ENCODE measurements at regions not wholly inside any gene's neighbourhood (a gene's known extent, or its start where the extent isn't known, plus 50 kb on each side); places are given as distances from the start of the nearest gene placed in this dataset.

DNA sequence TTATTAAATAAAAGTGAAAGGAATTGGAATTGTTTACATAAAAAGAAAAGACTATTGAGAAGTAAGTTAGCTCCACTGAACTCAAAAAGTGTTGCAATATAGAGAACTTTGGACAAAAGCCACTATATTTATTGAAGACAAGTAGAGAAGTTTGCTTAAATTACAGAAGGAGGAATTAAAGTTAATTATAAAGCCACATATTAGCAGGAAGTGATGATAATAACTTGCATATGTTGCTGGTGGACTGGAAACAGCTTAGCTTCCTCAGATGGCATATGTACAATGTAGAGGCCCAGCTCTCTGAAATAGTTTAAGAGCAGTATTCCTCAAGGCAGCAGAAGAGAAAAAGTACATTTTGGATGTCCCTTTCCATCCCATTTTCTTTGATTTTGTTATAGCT lies 400.7 kb downstream of the GATA3 start:
- no peak overlapping the region for H3K4me3 ChIP-seq (replicated peaks in 1 of 2; ENCODE audit: low read depth in 2 of 2, low read length in 2 of 2)
- no peak for TF ChIP-seq CTCF (IDR thresholded peaks at IDR 0.05; ENCODE audit: low read depth, low read length)
- no peak for DNase-seq (ENCODE audit: low read depth in 2 of 2)

DNA sequence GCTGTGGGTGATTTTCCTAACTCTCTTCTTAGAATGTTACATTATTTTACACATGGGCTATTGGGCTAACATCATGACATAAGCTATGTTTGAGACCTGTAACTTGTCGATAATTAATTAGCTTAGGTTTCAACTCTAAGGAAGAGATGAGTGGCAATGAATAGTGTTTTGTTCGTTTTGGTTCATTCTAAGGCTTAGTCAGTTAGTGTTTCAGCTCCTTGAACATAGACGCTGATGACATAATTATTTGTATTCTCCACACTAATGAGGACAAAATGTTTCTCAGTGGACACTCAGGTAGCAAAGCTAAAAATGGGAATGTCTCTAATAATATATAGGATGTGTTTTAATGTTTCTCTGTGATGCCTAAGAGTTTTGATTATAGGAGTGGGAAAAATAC lies 401.9 kb downstream of the GATA3 start:
- TF ChIP-seq CTCF (IDR thresholded peaks at IDR 0.05; ENCODE audit: low read depth, low read length): no peak
- DNase-seq (ENCODE audit: low read depth in 2 of 2): no peak
- H3K4me3 ChIP-seq (replicated peaks in 1 of 2; ENCODE audit: low read depth in 2 of 2, low read length in 2 of 2): no peak overlapping the region

GRCh38 chr10:8460626-8461025 lies 406.1 kb downstream of the GATA3 start:
- TF ChIP-seq CTCF (IDR thresholded peaks at IDR 0.05; ENCODE audit: low read depth, low read length): no peak
- no peak overlapping the region for H3K4me3 ChIP-seq (replicated peaks in 1 of 2; ENCODE audit: low read depth in 2 of 2, low read length in 2 of 2)
- DNase-seq (ENCODE audit: low read depth in 2 of 2): no peak

GRCh38 chr10:8462565-8462964 lies 408.1 kb downstream of the GATA3 start:
- no peak for DNase-seq (ENCODE audit: low read depth in 2 of 2)
- no peak overlapping the region for H3K4me3 ChIP-seq (replicated peaks in 1 of 2; ENCODE audit: low read depth in 2 of 2, low read length in 2 of 2)
- no peak for TF ChIP-seq CTCF (IDR thresholded peaks at IDR 0.05; ENCODE audit: low read depth, low read length)

DNA sequence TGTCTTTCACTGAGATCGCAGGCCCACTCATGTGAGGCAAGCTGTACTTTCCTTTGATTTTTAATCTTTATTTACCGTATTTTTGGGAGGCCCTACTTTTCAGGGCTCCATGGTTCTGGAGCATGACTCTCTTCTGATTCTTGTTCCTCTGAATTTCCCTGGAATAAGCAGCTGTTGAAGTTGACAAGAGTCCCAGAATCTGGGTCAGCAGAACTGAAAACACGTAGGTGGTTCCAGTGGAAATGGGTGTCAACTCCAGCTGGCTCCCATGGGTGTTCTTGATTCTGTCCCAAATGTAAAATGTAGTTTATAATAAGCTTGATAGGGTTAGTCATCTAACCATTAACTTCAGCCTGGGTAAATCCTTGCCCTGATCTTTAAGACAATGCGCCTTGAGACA lies 409.4 kb downstream of the GATA3 start:
- no peak for DNase-seq (ENCODE audit: low read depth in 2 of 2)
- no peak overlapping the region for H3K4me3 ChIP-seq (replicated peaks in 1 of 2; ENCODE audit: low read depth in 2 of 2, low read length in 2 of 2)
- no peak for TF ChIP-seq CTCF (IDR thresholded peaks at IDR 0.05; ENCODE audit: low read depth, low read length)

DNA sequence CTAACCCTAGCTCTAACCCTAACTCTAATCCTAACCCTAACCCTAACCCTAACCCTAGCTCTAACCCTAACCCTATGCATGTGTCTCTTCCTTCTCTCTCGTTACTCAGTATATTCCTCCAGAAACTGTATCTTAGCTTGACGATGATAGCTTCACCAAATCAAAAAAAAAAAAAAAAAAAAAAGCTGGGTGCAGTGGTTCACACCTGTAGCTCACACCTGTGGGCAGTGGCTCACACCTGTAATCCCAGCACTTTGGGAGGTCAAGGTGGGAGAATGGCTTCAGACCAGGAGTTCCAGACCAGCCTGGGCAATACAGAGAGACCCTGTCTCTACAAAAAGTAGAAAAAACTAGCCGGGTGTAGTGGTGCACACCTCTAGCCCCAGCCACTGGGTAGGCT lies 414.0 kb downstream of the GATA3 start:
- no peak overlapping the region for H3K4me3 ChIP-seq (replicated peaks in 1 of 2; ENCODE audit: low read depth in 2 of 2, low read length in 2 of 2)
- no peak for TF ChIP-seq CTCF (IDR thresholded peaks at IDR 0.05; ENCODE audit: low read depth, low read length)
- no peak for DNase-seq (ENCODE audit: low read depth in 2 of 2)

DNA sequence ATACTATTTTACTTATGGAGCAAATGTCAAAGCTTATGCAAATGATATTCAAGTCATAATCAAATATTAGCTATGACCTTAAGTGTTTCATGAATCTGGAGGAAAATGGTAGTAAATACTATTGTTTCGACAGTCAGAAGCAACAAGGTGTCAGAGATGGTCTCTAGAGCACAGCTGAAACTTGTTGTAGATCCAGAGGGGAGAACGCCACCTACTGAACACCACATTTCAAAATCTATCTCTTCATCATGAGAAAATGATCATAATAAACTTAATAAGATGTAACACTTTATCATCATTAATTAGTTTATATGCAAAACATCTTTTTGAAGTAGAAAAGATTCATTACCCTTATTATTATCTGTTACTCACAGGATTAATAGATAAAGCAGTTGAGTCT lies 418.7 kb downstream of the GATA3 start:
- TF ChIP-seq CTCF (IDR thresholded peaks at IDR 0.05; ENCODE audit: low read depth, low read length): peak; percentile 12
- no peak overlapping the region for H3K4me3 ChIP-seq (replicated peaks in 1 of 2; ENCODE audit: low read depth in 2 of 2, low read length in 2 of 2)
- peak; percentile 31 to 43 for DNase-seq (ENCODE audit: low read depth in 2 of 2)
